GM18505 (cell line): ENCODE measurements at regions not wholly inside any gene's neighbourhood (a gene's known extent, or its start where the extent isn't known, plus 50 kb on each side); places are given as distances from the start of the nearest gene placed in this dataset.

Experiments used
- ATAC-seq: cut with Tn5 transposase; IDR thresholded peaks from one replicate; pipeline ENCODE4 v1.9.1; 2021; ENCODE audit not compliant: unreplicated experiment
- POLR2A ChIP-seq: IDR thresholded peaks from 4 replicates; pipeline ENCODE4 v1.6.1; 2011; ENCODE audit warnings: borderline replicate concordance; ENCODE audit not compliant: insufficient read depth, insufficient read length; ENCODE audit errors: extremely low read depth

DNA sequence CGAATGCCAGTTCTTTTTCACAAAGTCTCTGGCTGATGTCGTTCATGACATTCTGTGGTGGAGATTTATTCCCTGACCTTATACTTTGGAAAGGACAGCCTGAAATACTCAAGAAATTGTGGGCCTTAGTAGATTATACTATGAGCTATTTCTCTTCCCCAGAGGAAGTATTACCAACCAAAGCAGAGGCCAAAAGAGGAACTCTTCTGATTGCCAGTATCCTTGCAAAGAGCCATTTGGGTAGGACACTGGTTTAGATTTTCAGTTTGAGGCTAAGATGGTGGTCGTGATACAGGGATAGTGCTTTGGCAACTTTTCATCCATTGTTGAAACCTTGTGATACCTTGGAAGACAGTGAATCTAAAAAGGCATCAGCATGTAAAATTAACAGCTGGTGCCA is 327.3 kb downstream of the HACE1 start:
- no peak for ATAC-seq
- no peak for TF ChIP-seq POLR2A

DNA sequence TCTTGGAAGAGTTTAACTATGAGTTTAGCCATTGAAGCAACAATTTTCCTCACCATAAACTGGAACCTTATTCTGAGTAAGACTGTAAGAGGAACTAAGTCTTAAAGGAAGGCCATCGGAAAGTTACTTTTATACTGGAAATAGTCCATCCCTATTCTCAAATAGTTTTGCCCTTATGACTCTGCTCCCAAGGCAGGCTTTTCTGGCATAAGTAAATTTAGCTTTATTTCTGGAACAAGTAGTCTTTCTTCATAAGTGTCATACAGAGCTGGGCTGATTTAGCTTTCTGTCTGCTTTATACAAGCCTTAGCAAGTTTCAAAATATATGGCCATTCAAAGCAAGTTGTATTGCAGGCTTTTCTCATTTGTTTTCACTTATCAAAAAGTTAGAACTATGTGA is 328.1 kb downstream of the HACE1 start:
- TF ChIP-seq POLR2A: no peak
- ATAC-seq: no peak

DNA sequence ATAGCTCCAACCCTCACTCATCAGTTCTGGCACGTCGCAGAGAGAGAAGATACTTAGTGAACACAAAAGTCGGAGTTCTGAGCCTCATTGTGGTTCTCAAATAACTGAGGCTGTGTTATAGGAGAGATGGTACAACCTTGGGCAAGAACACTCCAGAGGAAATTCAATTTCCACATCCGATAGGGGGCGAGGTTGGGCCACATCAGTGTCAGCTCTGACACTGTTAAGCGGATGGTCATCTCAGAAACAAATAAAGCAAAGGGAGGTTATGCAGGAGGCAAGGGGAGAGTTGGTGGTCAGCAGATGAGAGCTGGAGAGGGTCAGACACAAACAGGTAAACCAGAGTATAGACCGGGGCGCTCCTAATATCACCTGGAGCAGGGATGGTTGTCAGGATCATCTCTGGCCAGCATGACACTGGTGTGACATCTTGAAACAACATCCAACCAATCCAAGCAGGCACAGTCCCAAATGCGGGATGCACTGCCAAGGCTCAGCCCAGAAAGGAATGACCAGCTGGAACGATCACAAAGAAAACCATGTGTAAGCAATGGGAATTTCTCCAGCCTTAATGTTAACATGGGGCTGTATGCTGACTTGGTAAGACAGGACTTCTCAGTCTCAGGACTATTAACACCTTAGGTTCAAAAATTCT is 331.8 kb downstream of the HACE1 start:
- TF ChIP-seq POLR2A: no peak
- no peak for ATAC-seq

DNA sequence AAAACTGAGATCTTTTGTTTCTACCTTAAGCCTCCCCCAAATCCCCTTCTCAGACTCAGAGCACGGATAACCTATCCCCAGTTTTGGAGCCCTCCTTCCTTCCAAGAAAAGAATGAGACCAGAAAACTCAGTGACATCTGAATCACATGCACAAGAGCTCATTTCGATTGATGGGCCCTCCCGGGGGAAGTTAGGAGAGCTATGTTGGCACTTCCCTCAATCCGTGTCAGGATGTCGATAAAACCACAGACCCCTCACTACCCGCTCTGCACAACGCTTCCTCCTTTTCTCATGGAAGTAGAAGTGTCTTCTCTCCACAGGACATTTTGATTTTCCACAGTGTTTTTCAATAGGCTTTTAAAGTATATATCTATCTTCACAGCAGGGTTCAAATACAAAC is 332.4 kb downstream of the HACE1 start:
- no peak for TF ChIP-seq POLR2A
- no peak for ATAC-seq

DNA sequence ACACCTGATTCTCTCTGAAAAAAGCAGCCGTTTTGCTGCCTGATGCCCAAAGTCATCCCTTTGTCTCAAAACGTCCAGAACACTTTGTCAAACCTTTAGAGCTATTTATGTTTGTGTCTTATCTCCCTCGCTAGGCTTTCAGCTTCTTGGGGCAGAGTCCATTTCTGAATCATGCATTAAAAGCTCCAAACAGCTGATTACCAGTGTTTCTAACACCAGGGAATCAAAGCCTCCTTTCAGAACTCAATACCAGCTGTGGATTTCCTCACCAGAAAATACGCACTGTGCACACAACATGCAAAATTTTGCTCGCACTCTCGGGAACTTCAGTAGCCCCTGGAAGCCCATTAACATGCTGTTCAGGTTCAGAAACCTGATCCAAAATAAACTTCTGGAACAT is 333.3 kb downstream of the HACE1 start:
- no peak for ATAC-seq
- TF ChIP-seq POLR2A: no peak

DNA sequence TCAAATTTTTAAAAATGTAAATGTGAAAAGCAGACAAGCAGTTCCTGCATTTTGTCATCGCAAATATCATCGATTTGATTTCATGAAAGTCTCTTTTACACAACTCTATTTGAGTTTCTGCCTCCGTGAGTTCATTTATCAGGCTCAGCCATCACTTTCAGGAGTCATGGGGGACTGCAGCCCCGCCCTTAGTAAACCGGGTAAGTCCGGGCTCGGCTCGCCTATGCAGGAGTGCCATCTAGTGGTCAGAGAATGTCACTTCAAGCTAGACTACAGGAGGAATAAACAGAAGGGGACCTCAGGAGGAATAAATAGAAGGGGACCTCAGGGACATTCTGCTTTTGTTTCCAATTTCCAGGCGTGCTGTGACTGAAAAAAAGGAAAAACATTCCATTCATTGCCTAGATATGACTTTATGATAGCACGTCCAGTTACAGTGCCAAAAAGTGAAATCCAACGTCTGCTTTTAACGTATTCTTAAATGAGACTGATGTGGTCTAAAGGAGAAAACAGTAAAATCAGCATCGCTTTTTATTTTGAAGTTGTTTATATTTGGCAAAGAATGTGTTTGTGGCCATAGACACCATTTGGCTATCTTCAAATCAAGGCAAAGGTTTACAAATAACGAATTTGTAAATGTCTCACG is 333.9 kb downstream of the HACE1 start:
- ATAC-seq: peak; percentile 98
- TF ChIP-seq POLR2A: no peak

DNA sequence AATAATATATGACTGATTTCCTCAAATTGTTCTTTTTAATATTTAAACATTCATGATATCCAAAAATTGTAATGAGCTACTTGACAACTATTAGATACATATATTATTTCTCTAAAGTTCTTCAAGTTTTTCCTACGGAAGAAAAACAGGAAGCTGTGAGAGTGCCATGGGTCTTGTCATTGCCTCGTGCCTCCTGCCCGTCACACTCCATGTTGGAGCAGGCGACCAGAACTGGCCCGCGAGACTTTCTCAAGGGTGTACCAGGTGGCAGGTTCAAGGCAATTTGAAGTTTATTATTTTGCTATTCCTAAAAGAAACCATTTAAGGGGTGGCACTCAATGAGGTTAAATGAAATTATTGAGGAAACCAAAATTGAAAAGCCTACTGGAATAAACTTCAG is 337.2 kb downstream of the HACE1 start:
- no peak for TF ChIP-seq POLR2A
- ATAC-seq: no peak

DNA sequence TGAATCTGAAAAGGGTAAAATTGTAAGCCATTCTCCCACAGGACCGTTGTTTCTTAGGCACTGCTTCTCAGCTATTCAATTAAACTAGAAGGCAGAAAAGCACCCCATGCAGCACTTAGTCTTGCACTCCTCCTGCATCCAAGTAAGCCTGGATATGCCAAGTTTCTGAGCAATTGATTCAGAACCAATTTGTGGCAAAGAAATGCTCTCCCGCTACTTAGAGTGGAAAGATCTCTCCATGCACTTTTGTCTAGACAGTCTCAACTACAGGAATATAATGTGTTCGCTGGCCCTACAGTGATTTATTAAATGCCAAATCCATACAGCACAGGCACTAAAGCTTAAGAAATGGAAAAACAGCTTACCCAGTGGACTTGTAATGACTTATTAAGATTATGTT is 338.5 kb downstream of the HACE1 start:
- no peak for TF ChIP-seq POLR2A
- no peak for ATAC-seq

DNA sequence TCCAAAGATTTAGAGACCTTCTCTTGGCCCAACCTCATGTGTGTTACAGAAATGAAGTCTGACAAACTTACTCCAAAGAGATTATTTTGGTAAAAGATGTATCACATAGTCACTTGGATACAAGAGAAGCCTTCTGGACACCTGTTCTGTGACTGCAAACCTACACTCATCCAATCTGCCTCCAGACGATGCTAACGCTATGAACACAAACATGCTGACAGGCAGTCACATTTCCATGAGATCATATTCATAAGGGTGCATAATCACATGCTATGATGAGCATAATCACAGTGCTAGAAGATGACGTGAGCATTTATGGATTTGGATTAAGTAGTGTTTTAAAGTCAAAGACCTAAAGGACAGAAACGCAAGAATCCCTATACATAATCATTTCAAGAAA is 340.2 kb downstream of the HACE1 start:
- no peak for ATAC-seq
- TF ChIP-seq POLR2A: no peak

DNA sequence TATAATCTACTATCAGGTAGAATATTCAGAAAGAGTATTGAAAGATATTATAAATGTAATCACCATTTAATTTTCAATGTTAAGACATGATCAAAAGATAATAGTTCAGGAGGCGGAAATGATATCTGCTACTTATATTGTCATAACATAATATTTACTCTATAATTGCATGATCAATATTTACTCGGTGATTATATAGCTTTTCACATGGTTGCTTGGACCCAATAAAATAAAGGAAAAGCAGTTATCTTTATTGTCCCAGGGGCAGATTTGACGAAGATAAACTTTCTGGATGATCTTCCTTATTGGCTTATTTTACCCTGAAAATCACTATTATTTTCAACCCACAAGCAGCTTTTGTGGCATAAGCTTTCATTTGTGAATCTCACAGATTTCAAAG is 350.4 kb downstream of the HACE1 start:
- ATAC-seq: no peak
- no peak for TF ChIP-seq POLR2A

DNA sequence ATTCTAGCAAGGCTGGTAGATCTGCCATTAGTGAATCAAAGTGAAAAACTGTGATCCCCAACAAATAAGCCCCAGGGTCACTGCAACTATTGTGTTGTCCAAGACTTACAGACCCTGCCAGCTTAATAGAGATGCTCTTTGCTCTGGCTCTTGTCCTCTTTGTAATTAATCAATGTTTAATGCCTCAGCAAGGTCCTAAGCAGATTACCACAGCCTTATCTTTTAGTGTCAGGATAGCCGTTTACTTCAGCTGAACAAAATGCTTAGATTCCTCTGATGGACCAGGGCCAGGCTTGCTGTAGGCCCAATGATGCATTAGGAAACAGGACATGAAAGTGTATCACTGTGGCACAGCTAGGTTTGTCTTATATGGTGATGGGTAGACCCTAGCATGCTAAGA is 353.3 kb downstream of the HACE1 start:
- no peak for ATAC-seq
- no peak for TF ChIP-seq POLR2A

DNA sequence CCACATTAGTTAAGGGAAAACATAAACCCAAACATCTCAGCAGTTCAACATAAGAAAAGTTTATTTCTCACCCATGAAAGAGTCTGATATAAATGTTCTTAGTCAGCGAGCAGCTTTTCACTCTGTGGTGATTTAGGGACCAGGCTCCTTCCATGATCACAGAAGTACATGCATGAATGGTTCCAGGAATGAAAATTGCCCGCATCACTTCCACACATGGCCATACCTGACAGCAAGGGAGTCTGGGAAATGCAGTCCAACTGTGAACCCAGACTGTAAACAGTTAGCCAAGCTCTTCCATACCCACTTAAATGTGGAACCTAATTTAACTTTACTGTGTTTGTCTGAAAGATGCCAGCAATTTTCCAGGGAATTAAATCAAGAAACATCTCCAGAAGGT is 353.9 kb downstream of the HACE1 start:
- no peak for ATAC-seq
- TF ChIP-seq POLR2A: no peak

DNA sequence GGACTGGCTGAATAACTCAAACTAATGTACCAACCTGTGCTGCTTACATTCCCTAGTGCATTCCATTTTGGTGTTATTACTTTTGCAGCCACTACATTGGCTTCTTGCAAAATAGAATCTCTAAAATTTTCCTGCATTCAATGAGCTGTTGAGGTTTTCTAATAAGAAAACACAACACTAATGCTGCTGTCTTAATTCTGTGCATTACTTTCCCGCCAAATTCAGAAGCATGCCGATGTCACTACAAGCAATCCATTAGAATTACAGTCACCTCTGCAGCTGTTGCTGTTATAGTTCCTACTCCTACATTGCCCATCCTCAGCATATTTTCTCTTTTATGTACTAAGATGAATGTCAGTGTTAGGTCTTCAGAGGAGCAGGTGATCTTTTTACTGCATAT is 359.5 kb downstream of the HACE1 start:
- no peak for TF ChIP-seq POLR2A
- no peak for ATAC-seq

DNA sequence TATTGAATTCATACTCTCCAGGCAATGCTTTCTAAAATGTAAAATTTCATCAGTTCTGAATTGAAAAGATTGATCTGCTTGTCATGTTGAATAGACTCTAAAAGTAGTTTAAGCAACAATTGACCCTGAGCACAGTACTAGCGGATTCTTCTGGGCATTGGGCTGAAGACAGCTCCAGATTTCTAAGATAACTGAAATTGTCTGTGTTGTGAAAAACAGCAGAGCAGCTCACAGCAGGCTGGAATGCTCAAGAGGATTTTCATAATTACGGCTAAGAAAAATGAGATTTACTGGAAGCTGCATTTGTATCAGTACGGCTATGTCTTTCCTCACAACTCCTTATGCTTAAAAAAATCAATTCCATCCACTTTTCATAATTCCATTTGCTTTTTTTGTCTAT is 373.7 kb downstream of the HACE1 start:
- TF ChIP-seq POLR2A: no peak
- ATAC-seq: no peak
